ENCODE measurements at regions not wholly inside any gene's neighbourhood (a gene's known extent, or its start where the extent isn't known, plus 50 kb on each side); places are given as distances from the start of the nearest gene placed in this dataset.

DNA sequence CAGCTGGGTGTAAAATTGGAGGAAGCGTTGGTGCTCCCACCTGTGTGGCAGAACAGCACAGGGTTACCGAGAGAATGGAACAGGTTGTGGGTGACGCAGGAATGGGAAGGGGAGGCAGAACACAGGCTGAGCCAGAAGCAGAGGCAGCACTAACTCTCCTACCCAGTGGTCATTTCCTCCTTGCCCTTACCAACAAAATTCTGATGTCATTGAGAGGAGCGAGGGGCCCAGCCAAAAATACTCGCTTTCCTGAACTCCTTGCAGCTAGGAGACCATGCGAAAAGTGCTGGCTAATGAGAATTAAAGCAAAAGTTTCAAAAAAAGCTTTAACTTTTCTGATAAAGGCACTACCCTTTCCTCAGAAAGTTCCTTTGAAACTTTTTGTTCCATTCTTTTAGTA is 54.4 kb upstream of the HMGA2 start:
- TF ChIP-seq, protein P1, sequence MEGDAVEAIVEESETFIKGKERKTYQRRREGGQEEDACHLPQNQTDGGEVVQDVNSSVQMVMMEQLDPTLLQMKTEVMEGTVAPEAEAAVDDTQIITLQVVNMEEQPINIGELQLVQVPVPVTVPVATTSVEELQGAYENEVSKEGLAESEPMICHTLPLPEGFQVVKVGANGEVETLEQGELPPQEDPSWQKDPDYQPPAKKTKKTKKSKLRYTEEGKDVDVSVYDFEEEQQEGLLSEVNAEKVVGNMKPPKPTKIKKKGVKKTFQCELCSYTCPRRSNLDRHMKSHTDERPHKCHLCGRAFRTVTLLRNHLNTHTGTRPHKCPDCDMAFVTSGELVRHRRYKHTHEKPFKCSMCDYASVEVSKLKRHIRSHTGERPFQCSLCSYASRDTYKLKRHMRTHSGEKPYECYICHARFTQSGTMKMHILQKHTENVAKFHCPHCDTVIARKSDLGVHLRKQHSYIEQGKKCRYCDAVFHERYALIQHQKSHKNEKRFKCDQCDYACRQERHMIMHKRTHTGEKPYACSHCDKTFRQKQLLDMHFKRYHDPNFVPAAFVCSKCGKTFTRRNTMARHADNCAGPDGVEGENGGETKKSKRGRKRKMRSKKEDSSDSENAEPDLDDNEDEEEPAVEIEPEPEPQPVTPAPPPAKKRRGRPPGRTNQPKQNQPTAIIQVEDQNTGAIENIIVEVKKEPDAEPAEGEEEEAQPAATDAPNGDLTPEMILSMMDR (IDR thresholded peaks at IDR 0.05) = no peak
- no peak for TF ChIP-seq POLR2A (IDR thresholded peaks at IDR 0.05)

Data from uterus (tissue), 2 donors.